ENCODE measurements at regions not wholly inside any gene's neighbourhood (a gene's known extent, or its start where the extent isn't known, plus 50 kb on each side); places are given as distances from the start of the nearest gene placed in this dataset.
A peak's percentile ranks its signal among the peaks of the same experiment; 100 is the strongest.

DNA sequence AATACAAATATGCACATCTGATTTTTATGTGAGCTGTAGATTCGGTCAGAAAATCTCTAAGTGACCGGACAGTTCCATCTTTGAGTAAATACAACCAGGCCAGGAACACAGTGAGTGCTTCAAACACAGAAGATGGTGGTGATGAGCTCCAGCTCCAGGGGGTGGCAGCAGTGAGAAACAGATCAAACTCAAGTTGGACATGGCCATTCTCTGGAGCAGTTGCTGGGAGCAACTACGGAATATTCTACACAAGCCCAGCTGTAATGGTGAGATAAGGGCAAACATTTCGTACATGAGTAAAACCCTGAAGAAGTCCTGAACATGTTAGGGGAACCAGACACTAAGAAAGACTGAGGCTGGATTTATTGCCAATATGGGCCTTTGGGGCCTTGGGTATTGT lies 100.7 kb downstream of the BARHL2 start:
- DNase-seq (ENCODE audit: low read depth in 1 of 2, low spot score in 1 of 2) (peak in 1 of 2 experiments; percentile 31), FAIRE-seq (no peak), ATAC-seq (peak; percentile 43 to 64; a peak in 2 of 6 replicates)
- Histone ChIP-seq H3K27ac (no peak overlapping the region), H3K4me1 (no peaks in the 10 kb centered on the region), H3K9me3 (no peaks in the 10 kb centered on the region), H3K4me3 (no peak overlapping the region), H3K4me2 (no peak overlapping the region)
- POLR2A ChIA-PET: no interaction called here
- TF ChIP-seq FOXS1 (CRISPR knock-in tag; IDR thresholded peaks at IDR 0.05) (no peak), RAD21 (conservative IDR thresholded peaks at IDR 0.05 in 1 of 2, IDR thresholded peaks at IDR 0.05 in 1 of 2) (peak in 1 of 2 experiments; percentile 6; a peak in 1 of 5 replicates)
- CTCF ChIA-PET: interaction anchor here (1.0 to 1.4 kb wide), 2 partner anchors 549 to 662 kb away, joined by 3 read pairs; no protein-coding TSS in a partner anchor
- 28% methylated on average over 4 of the region's 4 CpGs for WGBS (ENCODE audit: missing lambda C conversion rate)

DNA sequence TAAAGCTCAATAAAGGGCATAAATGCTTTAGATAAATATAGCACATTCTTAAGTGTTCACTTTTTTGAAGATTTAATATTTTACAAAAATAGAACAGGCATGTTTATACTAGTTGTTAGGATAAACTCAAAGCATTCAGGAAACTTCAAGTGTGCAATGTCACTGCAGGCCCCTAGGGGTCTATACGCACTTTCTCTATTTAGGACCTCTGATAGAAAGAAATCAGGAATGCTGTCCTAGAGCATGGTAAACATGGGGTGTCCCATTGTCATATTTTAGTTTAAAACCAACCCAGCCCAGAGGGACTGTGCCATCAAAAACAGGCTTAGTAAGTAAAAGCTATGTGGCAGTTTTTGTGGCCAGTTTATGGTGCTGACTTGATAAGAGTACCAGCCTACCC lies 102.2 kb downstream of the BARHL2 start:
- no peak for FAIRE-seq
- H3K4me1 ChIP-seq: no peaks in the 10 kb centered on the region
- no peak overlapping the region for H3K27ac ChIP-seq
- H3K9me3 ChIP-seq: no peaks in the 10 kb centered on the region
- no peak overlapping the region for H3K4me2 ChIP-seq
- no peak overlapping the region for H3K4me3 ChIP-seq
- no peak for TF ChIP-seq GATA3 (IDR thresholded peaks at IDR 0.05; ENCODE audit: borderline replicate concordance)
- no peak for TF ChIP-seq TP53 (CRISPR knock-in tag; IDR thresholded peaks at IDR 0.05)
- no peak for TF ChIP-seq RNF2 (IDR thresholded peaks at IDR 0.05; ENCODE audit: borderline replicate concordance, low read depth)
- 45% methylated on average over 1 of the region's 1 CpG for WGBS (ENCODE audit: missing lambda C conversion rate)
- DNase-seq (ENCODE audit: low read depth in 1 of 2, low spot score in 1 of 2): no peak
- CTCF ChIA-PET: interaction anchor here (0.7 kb wide), 1 partner anchor 12 kb away, joined by 3 read pairs; no protein-coding TSS in a partner anchor
- POLR2A ChIA-PET: no interaction called here
- ATAC-seq: peak in 1 of 2 experiments; percentile 49; a peak in 1 of 6 replicates

DNA sequence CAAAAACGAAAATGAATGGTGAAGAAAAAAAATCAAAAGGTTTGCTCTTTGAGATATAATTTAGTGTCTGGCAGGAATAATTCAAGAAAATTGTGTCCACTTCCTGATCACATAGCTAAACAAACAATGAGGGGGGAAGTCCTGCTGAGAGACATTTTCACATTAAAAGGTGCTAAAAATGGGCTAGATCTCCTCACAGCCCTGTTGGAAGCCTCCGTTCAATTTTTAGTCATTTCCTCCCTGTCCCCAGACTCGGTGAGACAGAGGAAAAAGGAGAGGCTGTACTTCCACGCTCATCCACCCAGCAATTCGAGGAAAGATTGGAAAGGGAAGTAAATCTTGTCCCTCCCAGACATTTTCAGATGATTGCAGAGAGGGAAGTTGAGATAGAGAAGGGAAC lies 103.7 kb downstream of the BARHL2 start:
- CTCF ChIA-PET: no interaction called here
- H3K4me2 ChIP-seq: no peak overlapping the region
- H3K27ac ChIP-seq: no peak overlapping the region
- POLR2A ChIA-PET: no interaction called here
- no peaks in the 10 kb centered on the region for H3K9me3 ChIP-seq
- no peak for TF ChIP-seq RAD21 (conservative IDR thresholded peaks at IDR 0.05 in 1 of 2, IDR thresholded peaks at IDR 0.05 in 1 of 2)
- no peak for TF ChIP-seq TP53 (CRISPR knock-in tag; IDR thresholded peaks at IDR 0.05)
- TF ChIP-seq ZNF302 (CRISPR knock-in tag; IDR thresholded peaks at IDR 0.05): no peak
- no peak for TF ChIP-seq MAFK (IDR thresholded peaks at IDR 0.05; ENCODE audit: partially characterized antibody)
- TF ChIP-seq, protein P1, sequence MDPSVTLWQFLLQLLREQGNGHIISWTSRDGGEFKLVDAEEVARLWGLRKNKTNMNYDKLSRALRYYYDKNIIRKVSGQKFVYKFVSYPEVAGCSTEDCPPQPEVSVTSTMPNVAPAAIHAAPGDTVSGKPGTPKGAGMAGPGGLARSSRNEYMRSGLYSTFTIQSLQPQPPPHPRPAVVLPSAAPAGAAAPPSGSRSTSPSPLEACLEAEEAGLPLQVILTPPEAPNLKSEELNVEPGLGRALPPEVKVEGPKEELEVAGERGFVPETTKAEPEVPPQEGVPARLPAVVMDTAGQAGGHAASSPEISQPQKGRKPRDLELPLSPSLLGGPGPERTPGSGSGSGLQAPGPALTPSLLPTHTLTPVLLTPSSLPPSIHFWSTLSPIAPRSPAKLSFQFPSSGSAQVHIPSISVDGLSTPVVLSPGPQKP (IDR thresholded peaks at IDR 0.05; ENCODE audit: low read depth, low read length): no peak
- TF ChIP-seq JUNB (IDR thresholded peaks at IDR 0.05): no peak
- 6% methylated on average over 5 of the region's 5 CpGs for WGBS (ENCODE audit: missing lambda C conversion rate)
- no peaks in the 10 kb centered on the region for H3K4me1 ChIP-seq
- FAIRE-seq: no peak
- no peak for ATAC-seq
- no peak overlapping the region for H3K4me3 ChIP-seq
- DNase-seq (ENCODE audit: low read depth in 1 of 2, low spot score in 1 of 2): no peak

DNA sequence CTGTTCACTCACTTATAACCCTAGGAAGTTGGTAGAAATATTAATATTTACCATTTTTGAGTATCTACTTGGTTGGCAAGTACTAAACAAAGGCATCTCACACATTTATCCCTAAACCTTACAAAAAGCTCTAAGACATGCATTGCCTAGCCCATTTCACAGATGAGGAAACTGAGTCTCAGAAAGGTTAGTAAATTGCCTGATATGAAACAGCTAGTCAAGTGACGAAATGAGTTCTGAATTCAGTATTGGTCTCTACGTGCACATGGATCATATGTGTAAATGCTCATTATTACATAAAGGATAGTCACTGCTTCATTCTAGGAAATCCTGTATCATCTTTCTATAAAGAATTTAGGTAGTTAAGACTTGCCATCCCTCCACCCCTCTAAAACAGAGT lies 105.1 kb downstream of the BARHL2 start:
- POLR2A ChIA-PET: no interaction called here
- no peak overlapping the region for H3K27ac ChIP-seq
- CTCF ChIA-PET: no interaction called here
- no peak for DNase-seq (ENCODE audit: low read depth in 1 of 2, low spot score in 1 of 2)
- H3K9me3 ChIP-seq: no peaks in the 10 kb centered on the region
- H3K4me1 ChIP-seq: no peaks in the 10 kb centered on the region
- TF ChIP-seq ZNF302 (CRISPR knock-in tag; IDR thresholded peaks at IDR 0.05): no peak
- TF ChIP-seq EHMT2 (IDR thresholded peaks at IDR 0.05; ENCODE audit: low read depth): no peak
- no peak for TF ChIP-seq CHD2 (IDR thresholded peaks at IDR 0.05; ENCODE audit: low read length, partially characterized antibody)
- TF ChIP-seq, protein P2, sequence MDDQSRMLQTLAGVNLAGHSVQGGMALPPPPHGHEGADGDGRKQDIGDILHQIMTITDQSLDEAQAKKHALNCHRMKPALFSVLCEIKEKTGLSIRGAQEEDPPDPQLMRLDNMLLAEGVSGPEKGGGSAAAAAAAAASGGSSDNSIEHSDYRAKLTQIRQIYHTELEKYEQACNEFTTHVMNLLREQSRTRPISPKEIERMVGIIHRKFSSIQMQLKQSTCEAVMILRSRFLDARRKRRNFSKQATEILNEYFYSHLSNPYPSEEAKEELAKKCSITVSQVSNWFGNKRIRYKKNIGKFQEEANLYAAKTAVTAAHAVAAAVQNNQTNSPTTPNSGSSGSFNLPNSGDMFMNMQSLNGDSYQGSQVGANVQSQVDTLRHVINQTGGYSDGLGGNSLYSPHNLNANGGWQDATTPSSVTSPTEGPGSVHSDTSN (IDR thresholded peaks at IDR 0.05): no peak
- TF ChIP-seq JUNB (IDR thresholded peaks at IDR 0.05): no peak
- TF ChIP-seq FOSL2 (IDR thresholded peaks at IDR 0.05): no peak
- no peak for TF ChIP-seq FOSL2 (CRISPR knock-in tag; IDR thresholded peaks at IDR 0.05)
- FAIRE-seq: no peak
- no peak overlapping the region for H3K4me3 ChIP-seq
- 4% methylated on average over 2 of the region's 2 CpGs for WGBS (ENCODE audit: missing lambda C conversion rate)
- ATAC-seq: no peak
- H3K4me2 ChIP-seq: no peak overlapping the region

DNA sequence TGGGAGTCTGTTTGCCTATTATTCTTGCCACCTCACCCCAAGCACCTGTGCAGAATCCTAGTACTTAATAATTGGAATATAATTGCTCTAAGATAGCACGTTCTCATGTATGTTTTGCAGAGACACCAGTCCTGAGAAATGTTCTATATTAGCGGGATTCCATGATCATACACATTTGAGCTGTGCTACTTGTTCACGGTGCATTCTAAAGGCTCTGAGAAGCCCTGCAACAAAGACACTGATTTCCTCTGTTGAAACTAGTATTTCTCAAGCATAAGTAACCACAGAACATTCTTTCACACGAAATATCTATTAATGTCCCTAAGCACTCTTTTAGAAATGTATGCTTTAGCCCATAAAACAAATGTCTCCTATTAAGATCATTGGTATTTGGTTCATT lies 109.4 kb downstream of the BARHL2 start:
- WGBS (ENCODE audit: missing lambda C conversion rate): 29% methylated on average over 4 of the region's 4 CpGs
- DNase-seq (ENCODE audit: low read depth in 1 of 2, low spot score in 1 of 2): no peak
- ChIA-PET CTCF (no interaction called here), POLR2A (no interaction called here)
- no peak overlapping the region for H3K27ac ChIP-seq
- no peak overlapping the region for H3K4me2 ChIP-seq
- ATAC-seq: no peak
- H3K4me1 ChIP-seq: no peaks in the 10 kb centered on the region
- no peak for FAIRE-seq
- no peak overlapping the region for H3K4me3 ChIP-seq
- H3K9me3 ChIP-seq: no peaks in the 10 kb centered on the region
- TF ChIP-seq, protein P3, sequence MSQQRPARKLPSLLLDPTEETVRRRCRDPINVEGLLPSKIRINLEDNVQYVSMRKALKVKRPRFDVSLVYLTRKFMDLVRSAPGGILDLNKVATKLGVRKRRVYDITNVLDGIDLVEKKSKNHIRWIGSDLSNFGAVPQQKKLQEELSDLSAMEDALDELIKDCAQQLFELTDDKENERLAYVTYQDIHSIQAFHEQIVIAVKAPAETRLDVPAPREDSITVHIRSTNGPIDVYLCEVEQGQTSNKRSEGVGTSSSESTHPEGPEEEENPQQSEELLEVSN (IDR thresholded peaks at IDR 0.05; ENCODE audit: borderline replicate concordance, low read depth): no peak
- TF ChIP-seq, protein P1 (IDR thresholded peaks at IDR 0.05; ENCODE audit: low read depth, low read length): no peak
- no peak for TF ChIP-seq ZC3H11A (IDR thresholded peaks at IDR 0.05)
